IMR-90 (cell line): ENCODE measurements at regions not wholly inside any gene's neighbourhood (a gene's known extent, or its start where the extent isn't known, plus 50 kb on each side); places are given as distances from the start of the nearest gene placed in this dataset.

Experiments used
- CTCF ChIP-seq: conservative IDR thresholded peaks from 2 replicates; pipeline ENCODE4 v1.5.1; 2012; ENCODE audit warnings: mild to moderate bottlenecking, low read depth, low read length, improper control_type of control experiment
- NFE2L2 ChIP-seq: fragments of 150-350 bp; IDR thresholded peaks from 2 replicates; pipeline ENCODE4 v1.6.1; 2016; ENCODE audit warnings: low read depth, mild to moderate bottlenecking, low read length

- TF ChIP-seq NFE2L2, result no peak
- TF ChIP-seq CTCF, result no peak
Observed at GRCh38 chr4:141294306-141294705, 73.6 kb downstream of the ZNF330 start.
